Fibroblast of lung (primary cell): ENCODE measurements at regions not wholly inside any gene's neighbourhood (a gene's known extent, or its start where the extent isn't known, plus 50 kb on each side); places are given as distances from the start of the nearest gene placed in this dataset.

Experiments
- DNase-seq, 2 donors: peaks; one replicate each; pipeline versions ENCODE4 v3.0.0 to v3.0.0-alpha.2; 2010; ENCODE audit warnings: low read depth in 2 of 2
- H2AFZ ChIP-seq: 2 replicates; pipeline ENCODE4 v1.5.1; 2012; ENCODE audit warnings: low read length, control low read depth, inconsistent platforms
- H3K27ac ChIP-seq: 2 replicates; pipeline ENCODE4 v1.5.1; 2011; ENCODE audit warnings: low read length, control low read depth; ENCODE audit not compliant: insufficient read depth
- H3K27me3 ChIP-seq: 2 replicates; pipeline ENCODE4 v1.5.1; 2011; ENCODE audit warnings: mild to moderate bottlenecking, low read length; ENCODE audit not compliant: control insufficient read depth, insufficient read depth
- H3K36me3 ChIP-seq: 2 replicates; pipeline ENCODE4 v1.5.1; 2011; ENCODE audit warnings: low read length; ENCODE audit not compliant: control insufficient read depth, insufficient read depth
- H3K4me1 ChIP-seq: 2 replicates; pipeline ENCODE4 v1.5.1; 2011; ENCODE audit warnings: low read length; ENCODE audit not compliant: control insufficient read depth, insufficient read depth; ENCODE audit errors: extremely low read depth
- H3K4me2 ChIP-seq: 2 replicates; pipeline ENCODE4 v1.5.1; 2011; ENCODE audit warnings: low read length, control low read depth; ENCODE audit not compliant: insufficient read depth; ENCODE audit errors: extremely low read depth
- H3K4me3 ChIP-seq, 4 experiments: fragments of 200-600 bp in 1 of 4; sonication (generic) in 1 of 4; replicated peaks in 1 of 4; 2 replicates each; pipeline ENCODE4 v1.5.1; 2011 to 2016; ENCODE audit warnings: low read length in 4 of 4, low read depth in 3 of 4, mild to moderate bottlenecking in 3 of 4, control low read depth in 2 of 4, inconsistent platforms in 1 of 4, mixed read lengths in 1 of 4; ENCODE audit not compliant: insufficient read depth in 1 of 4; ENCODE audit errors: control extremely low read depth in 1 of 4
- H3K79me2 ChIP-seq: 2 replicates; pipeline ENCODE4 v1.5.1; 2012; ENCODE audit warnings: mild to moderate bottlenecking, low read length, inconsistent platforms; ENCODE audit not compliant: control insufficient read depth, insufficient read depth
- H3K9ac ChIP-seq: 2 replicates; pipeline ENCODE4 v1.5.1; 2011; ENCODE audit warnings: mild to moderate bottlenecking, low read length, control low read depth; ENCODE audit not compliant: insufficient read depth
- H3K9me3 ChIP-seq: 2 replicates; pipeline ENCODE4 v1.5.1; 2012; ENCODE audit warnings: low read depth, low read length; ENCODE audit not compliant: control insufficient read depth, insufficient read depth
- H4K20me1 ChIP-seq: 2 replicates; pipeline ENCODE4 v1.5.1; 2011; ENCODE audit warnings: low read length; ENCODE audit not compliant: control insufficient read depth, insufficient read depth; ENCODE audit errors: extremely low read depth
- EZH2 ChIP-seq: IDR thresholded peaks from 2 replicates; pipeline ENCODE4 v1.5.1; 2012; ENCODE audit warnings: low read length, control low read depth, mild to moderate bottlenecking; ENCODE audit errors: missing control alignments
- TF ChIP-seq, protein P1 (sequence below), 2 donors: IDR thresholded peaks in 1 of 2; conservative IDR thresholded peaks in 1 of 2; 1 replicate in 1 of 2; 2 replicates in 1 of 2; pipeline ENCODE4 v1.5.1; 2011 to 2012; ENCODE audit warnings: low read length in 2 of 2, control low read depth in 1 of 2, inconsistent platforms in 1 of 2, low read depth in 1 of 2, mild to moderate bottlenecking in 1 of 2

DNA sequence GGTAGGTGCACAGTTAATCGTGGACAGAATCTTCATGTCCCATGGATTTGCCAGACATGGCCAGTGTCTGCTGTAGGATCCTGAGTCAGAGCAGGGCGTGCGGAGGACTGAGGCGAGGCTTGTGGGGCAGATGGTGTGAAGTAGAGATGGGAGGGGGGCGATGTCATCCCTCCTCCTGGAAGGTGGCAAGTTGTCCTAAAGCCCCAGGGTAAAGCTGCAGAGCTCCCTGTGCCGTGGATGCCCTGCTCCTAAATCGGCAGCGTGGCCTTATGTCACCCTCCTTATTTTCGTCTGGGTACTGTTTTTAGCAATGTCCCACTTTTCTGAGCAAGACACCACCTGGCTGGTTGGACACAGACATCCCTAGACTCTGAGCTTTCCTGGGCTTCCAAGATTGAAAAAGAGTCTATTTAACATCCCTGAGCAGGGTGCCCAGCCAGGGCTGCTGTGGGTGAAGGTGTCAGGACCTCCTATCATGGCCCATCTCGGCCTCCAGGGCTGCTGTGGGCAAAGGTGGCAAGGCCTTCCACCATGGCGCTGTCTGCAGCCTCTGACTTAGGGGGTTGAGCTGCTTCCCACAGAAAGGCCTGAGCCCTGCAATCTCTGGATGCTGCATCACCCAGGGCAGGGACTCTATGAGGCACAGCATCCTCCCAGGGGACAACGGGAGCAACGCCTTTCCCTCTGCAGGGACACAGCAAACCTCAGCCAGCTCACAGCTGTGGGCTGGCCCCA, 145.4 kb downstream of the TTLL2 start:
- H3K9me3 ChIP-seq = no peaks in the 10 kb centered on the region
- H2AFZ ChIP-seq = no peak overlapping the region

DNA sequence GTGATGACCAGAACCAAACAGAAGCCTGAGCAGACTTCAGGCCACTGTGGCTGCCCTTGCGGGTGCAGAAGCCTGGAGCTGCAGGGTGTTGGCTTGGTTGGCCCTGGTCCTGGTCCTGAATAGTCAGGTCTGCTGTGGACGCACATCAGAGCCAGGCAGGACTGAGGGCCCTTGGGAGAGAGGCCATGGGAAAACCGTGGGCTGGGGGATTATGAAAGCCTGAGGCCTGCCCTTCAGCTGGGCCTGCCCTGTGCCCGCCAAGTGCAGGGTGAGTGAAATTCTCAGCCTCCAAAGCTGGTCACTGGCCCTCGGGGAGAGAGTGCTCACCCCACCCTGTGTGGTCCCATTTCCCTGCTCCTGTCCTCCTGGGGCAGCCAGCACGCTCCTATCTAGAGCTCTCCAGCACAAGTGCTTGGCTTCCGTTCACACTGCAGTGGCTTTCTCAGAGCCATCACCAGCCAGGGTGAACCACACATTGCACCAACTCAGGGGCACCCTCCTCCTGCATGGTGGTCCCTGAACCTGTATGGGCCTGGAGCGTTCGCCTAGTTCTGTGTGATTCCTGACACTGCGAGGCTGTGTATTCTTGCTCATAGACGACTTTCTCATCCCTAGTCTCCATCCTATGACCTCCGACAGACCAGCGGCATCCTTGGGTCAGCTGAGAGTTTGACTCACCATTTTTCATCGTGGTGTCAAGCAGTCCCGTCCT, 146.1 kb downstream of the TTLL2 start:
- no peak overlapping the region for H3K27ac ChIP-seq
- no peaks in the 10 kb centered on the region for H3K79me2 ChIP-seq
- no peak overlapping the region for H3K4me2 ChIP-seq
- DNase-seq = no peak
- no peaks in the 10 kb centered on the region for H3K36me3 ChIP-seq
- no peaks in the 10 kb centered on the region for H3K9me3 ChIP-seq
- no peak overlapping the region for H3K4me3 ChIP-seq
- H3K4me1 ChIP-seq = no peaks in the 10 kb centered on the region
- no peaks in the 10 kb centered on the region for H4K20me1 ChIP-seq
- H3K9ac ChIP-seq = no peak overlapping the region
- no peak overlapping the region for H2AFZ ChIP-seq
- no peaks in the 10 kb centered on the region for H3K27me3 ChIP-seq
- no peak for TF ChIP-seq EZH2
- TF ChIP-seq, protein P1, sequence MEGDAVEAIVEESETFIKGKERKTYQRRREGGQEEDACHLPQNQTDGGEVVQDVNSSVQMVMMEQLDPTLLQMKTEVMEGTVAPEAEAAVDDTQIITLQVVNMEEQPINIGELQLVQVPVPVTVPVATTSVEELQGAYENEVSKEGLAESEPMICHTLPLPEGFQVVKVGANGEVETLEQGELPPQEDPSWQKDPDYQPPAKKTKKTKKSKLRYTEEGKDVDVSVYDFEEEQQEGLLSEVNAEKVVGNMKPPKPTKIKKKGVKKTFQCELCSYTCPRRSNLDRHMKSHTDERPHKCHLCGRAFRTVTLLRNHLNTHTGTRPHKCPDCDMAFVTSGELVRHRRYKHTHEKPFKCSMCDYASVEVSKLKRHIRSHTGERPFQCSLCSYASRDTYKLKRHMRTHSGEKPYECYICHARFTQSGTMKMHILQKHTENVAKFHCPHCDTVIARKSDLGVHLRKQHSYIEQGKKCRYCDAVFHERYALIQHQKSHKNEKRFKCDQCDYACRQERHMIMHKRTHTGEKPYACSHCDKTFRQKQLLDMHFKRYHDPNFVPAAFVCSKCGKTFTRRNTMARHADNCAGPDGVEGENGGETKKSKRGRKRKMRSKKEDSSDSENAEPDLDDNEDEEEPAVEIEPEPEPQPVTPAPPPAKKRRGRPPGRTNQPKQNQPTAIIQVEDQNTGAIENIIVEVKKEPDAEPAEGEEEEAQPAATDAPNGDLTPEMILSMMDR (conservative IDR thresholded peaks at IDR 0.05 in 1 of 2, IDR thresholded peaks at IDR 0.05 in 1 of 2; ENCODE audit: low read depth in 1 of 2, low read length in 2 of 2) = no peak

More for the DNA sequence above, 145.4 kb downstream of the TTLL2 start:
- H3K4me3 ChIP-seq = no peak overlapping the region
- no peak overlapping the region for H3K9ac ChIP-seq
- H4K20me1 ChIP-seq = no peaks in the 10 kb centered on the region
- DNase-seq = no peak
- TF ChIP-seq, protein P1 (conservative IDR thresholded peaks at IDR 0.05 in 1 of 2, IDR thresholded peaks at IDR 0.05 in 1 of 2; ENCODE audit: low read depth in 1 of 2, low read length in 2 of 2) = no peak
- no peak for TF ChIP-seq EZH2
- H3K36me3 ChIP-seq = no peaks in the 10 kb centered on the region
- H3K4me1 ChIP-seq = no peaks in the 10 kb centered on the region
- H3K4me2 ChIP-seq = no peak overlapping the region
- H3K27ac ChIP-seq = no peak overlapping the region
- no peaks in the 10 kb centered on the region for H3K27me3 ChIP-seq
- H3K79me2 ChIP-seq = no peaks in the 10 kb centered on the region

DNA sequence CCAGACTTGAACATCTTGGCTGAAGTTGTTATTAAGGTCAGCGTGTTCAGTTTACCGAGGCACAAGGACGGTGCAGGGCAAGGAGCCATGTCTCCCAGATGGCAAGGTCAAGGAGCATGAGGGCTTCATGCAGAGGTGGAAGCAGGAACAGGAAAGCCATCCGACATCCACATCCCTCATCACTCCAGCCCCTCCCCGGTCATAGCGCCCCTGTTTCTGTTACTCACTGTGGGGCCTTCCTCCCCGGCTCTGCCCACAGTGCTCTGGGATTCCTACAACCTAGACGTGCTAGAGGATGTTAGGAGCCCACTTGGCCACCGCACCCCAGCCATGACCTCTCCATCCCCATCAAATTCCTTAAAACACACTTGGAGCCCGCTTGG, 146.7 kb downstream of the TTLL2 start:
- H3K4me1 ChIP-seq = no peaks in the 10 kb centered on the region
- H3K27ac ChIP-seq = no peak overlapping the region
- H3K4me3 ChIP-seq = no peak overlapping the region
- no peaks in the 10 kb centered on the region for H3K79me2 ChIP-seq
- no peak overlapping the region for H3K4me2 ChIP-seq
- H4K20me1 ChIP-seq = no peaks in the 10 kb centered on the region
- no peaks in the 10 kb centered on the region for H3K36me3 ChIP-seq
- TF ChIP-seq, protein P1 (conservative IDR thresholded peaks at IDR 0.05 in 1 of 2, IDR thresholded peaks at IDR 0.05 in 1 of 2; ENCODE audit: low read depth in 1 of 2, low read length in 2 of 2) = no peak
- no peak for TF ChIP-seq EZH2
- no peaks in the 10 kb centered on the region for H3K27me3 ChIP-seq
- H3K9ac ChIP-seq = no peak overlapping the region
- H3K9me3 ChIP-seq = no peaks in the 10 kb centered on the region
- no peak for DNase-seq
- no peak overlapping the region for H2AFZ ChIP-seq
